Nephron progenitor cell (in vitro differentiated cells): ENCODE measurements at regions not wholly inside any gene's neighbourhood (a gene's known extent, or its start where the extent isn't known, plus 50 kb on each side); places are given as distances from the start of the nearest gene placed in this dataset.

Experiments
- DNase-seq: peaks from one replicate; pipeline ENCODE4 v3.0.0; 2021
- H3K27ac Mint-ChIP-seq: 2 replicates; pipeline ENCODE4 v1.8.0; 2021; ENCODE audit warnings: mild to moderate bottlenecking, moderate library complexity, mixed read lengths
- H3K27me3 Mint-ChIP-seq: 2 replicates; pipeline ENCODE4 v1.8.0; 2021; ENCODE audit warnings: mild to moderate bottlenecking, low read depth, mixed read lengths; ENCODE audit not compliant: poor library complexity
- H3K36me3 Mint-ChIP-seq: 2 replicates; pipeline ENCODE4 v1.8.0; 2021; ENCODE audit warnings: low read depth, mixed read lengths
- H3K4me1 Mint-ChIP-seq: 2 replicates; pipeline ENCODE4 v1.8.0; 2021; ENCODE audit warnings: mixed read lengths
- H3K4me3 Mint-ChIP-seq: 2 replicates; pipeline ENCODE4 v1.8.0; 2021; ENCODE audit warnings: mild to moderate bottlenecking, moderate library complexity, mixed read lengths
- H3K9me3 Mint-ChIP-seq: 2 replicates; pipeline ENCODE4 v1.8.0; 2021; ENCODE audit warnings: mild to moderate bottlenecking, moderate library complexity, mixed read lengths
- CTCF ChIP-seq: fragments of 200-600 bp; sonication (generic); IDR thresholded peaks from 2 replicates; pipeline ENCODE4 v1.5.0; 2021; ENCODE audit warnings: antibody characterized with exemption

DNA sequence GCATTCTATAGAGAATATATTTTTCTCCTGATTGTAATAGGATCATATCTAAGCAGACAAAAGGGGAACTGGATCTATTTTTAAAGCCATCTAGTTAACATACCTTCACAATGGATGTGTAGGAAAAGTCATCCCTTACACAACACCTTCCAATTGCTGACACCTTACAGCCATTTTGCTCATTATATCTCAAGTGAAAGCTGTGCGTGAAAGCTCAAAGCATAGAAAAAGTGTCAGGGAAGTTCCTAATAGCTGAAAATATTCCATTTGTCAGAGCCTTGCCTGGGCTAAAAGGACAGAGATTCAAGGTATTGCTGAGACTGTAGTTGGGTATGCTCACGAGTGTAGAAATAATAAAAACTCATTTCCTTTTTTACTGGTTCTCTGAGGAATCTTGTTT, 340.6 kb upstream of the KLHL1 start:
- H3K27me3 Mint-ChIP-seq, result no peaks in the 10 kb centered on the region
- no peak for TF ChIP-seq CTCF
- H3K27ac Mint-ChIP-seq, result no peak overlapping the region
- no peak for DNase-seq
- peaks cover 5% of the 10 kb centered on the region for H3K9me3 Mint-ChIP-seq
- H3K4me3 Mint-ChIP-seq, result no peak overlapping the region
- no peaks in the 10 kb centered on the region for H3K36me3 Mint-ChIP-seq
- H3K4me1 Mint-ChIP-seq, result peaks cover 12% of the 10 kb centered on the region

DNA sequence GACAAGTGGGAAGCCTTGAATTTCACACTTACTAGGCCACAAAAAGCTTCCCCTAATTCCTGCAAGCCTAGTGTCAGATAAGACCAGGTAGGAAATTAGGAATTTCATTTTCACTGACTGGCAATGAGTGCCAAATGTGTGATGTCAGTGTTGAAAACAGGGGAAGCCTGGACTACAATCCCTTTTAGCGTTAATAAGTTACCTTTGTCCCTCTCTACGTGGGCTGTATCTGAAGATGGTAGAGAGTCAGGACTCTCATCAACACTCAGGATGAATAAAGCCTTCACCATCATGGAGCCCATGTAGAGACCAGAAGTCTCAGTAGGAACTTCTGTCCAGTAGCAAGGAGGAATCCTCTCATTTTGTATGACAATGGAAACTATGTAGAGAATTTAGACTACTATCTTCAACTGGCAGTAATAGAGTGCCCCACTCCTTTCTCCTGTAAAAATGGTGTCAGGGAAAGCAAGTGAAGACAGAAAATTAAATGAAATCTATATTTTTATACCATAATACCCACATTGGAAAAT, 324.1 kb upstream of the KLHL1 start:
- Mint-ChIP-seq H3K27me3 (peaks cover 4% of the 10 kb centered on the region), H3K27ac (no peak overlapping the region), H3K36me3 (no peaks in the 10 kb centered on the region), H3K4me3 (no peak overlapping the region), H3K4me1 (no peaks in the 10 kb centered on the region), H3K9me3 (no peaks in the 10 kb centered on the region)
- TF ChIP-seq CTCF, result no peak
- no peak for DNase-seq

DNA sequence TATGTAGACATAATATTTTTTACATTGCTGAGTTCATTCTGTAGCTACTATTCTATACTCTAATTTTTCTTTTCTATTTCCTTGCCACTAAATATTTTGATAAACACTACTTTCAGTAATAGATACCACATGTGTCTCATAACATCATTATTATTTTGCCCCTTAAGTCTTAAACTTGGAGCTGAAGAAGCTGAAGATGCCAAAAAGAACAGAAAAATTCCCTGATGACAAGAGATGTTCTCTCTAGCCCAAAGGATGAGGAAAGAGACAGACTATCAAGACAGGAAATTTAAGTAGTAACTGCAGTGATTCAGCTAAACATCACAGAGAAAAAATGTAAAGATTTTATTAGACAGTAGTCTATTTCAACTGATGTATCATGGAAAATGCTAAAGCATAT, 322.0 kb upstream of the KLHL1 start:
- no peak for TF ChIP-seq CTCF
- Mint-ChIP-seq H3K4me3 (no peak overlapping the region), H3K27me3 (peaks cover 4% of the 10 kb centered on the region)

GRCh38 chr13:70424928-70425327, 316.7 kb upstream of the KLHL1 start:
- H3K27me3 Mint-ChIP-seq, result no peaks in the 10 kb centered on the region
- H3K9me3 Mint-ChIP-seq, result no peaks in the 10 kb centered on the region
- DNase-seq, result no peak
- H3K4me3 Mint-ChIP-seq, result no peak overlapping the region
- no peaks in the 10 kb centered on the region for H3K36me3 Mint-ChIP-seq
- no peak overlapping the region for H3K27ac Mint-ChIP-seq
- no peaks in the 10 kb centered on the region for H3K4me1 Mint-ChIP-seq
- no peak for TF ChIP-seq CTCF

More for the DNA sequence above, 322.0 kb upstream of the KLHL1 start:
- no peaks in the 10 kb centered on the region for H3K4me1 Mint-ChIP-seq
- no peak for DNase-seq
- no peak overlapping the region for H3K27ac Mint-ChIP-seq
- no peaks in the 10 kb centered on the region for H3K9me3 Mint-ChIP-seq
- no peaks in the 10 kb centered on the region for H3K36me3 Mint-ChIP-seq

DNA sequence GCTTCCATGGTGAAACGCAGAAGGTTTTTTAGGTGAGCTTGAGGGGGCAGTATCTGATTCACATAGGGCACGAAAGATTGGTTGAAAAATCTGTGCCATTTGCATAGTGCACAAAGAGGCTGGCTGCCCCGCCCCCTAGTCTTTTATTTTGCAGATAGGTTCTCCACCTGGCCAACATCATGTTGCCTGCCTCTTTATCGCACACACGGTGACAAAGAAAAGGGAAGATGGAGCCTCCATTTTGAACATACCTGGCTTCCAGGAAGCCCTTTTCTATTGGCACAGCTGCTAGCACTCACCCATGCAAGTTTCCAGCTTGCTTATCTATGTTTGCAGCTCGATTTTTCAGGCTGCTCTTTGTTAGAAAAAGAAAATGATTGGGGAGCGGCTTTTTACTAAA, 316.2 kb upstream of the KLHL1 start:
- H3K27ac Mint-ChIP-seq, result no peak overlapping the region

More for the DNA sequence above, 316.2 kb upstream of the KLHL1 start:
- Mint-ChIP-seq H3K4me3 (no peak overlapping the region), H3K36me3 (no peaks in the 10 kb centered on the region), H3K4me1 (no peaks in the 10 kb centered on the region), H3K27me3 (no peaks in the 10 kb centered on the region), H3K9me3 (no peaks in the 10 kb centered on the region)
- DNase-seq, result no peak
- no peak for TF ChIP-seq CTCF
